Natural killer cell (primary cell): ENCODE measurements at regions not wholly inside any gene's neighbourhood (a gene's known extent, or its start where the extent isn't known, plus 50 kb on each side); places are given as distances from the start of the nearest gene placed in this dataset.

Experiments
- ATAC-seq, 3 donors: fragments of 150-1000 bp in 2 of 3; fragments of 200-7000 bp in 1 of 3; cut with Tn5 transposase; 1 replicate in 1 of 3; 2 replicates in 2 of 3; pipeline ENCODE4 v1.10.0; 2021; ENCODE audit warnings: mild to moderate bottlenecking in 2 of 3, moderate library complexity in 2 of 3
- DNase-seq, 2 donors: peaks; one replicate each; pipeline versions ENCODE4 v3.0.0 to v3.0.0-alpha.2; 2013 to 2021; ENCODE audit warnings: mixed read lengths in 1 of 2
- H3K27ac ChIP-seq: one replicate; pipeline ENCODE4 v1.5.1; 2013; ENCODE audit warnings: mild to moderate bottlenecking, low read length
- H3K27me3 ChIP-seq: one replicate; pipeline ENCODE4 v1.6.1; 2013; ENCODE audit warnings: low read length; ENCODE audit not compliant: control insufficient read depth, insufficient read depth
- H3K36me3 ChIP-seq: one replicate; pipeline ENCODE4 v1.6.1; 2013; ENCODE audit warnings: low read length; ENCODE audit not compliant: control insufficient read depth, insufficient read depth
- H3K4me1 ChIP-seq: one replicate; pipeline ENCODE4 v1.6.1; 2013; ENCODE audit warnings: low read length; ENCODE audit not compliant: control insufficient read depth, insufficient read depth
- H3K4me3 ChIP-seq: one replicate; pipeline ENCODE4 v1.5.1; 2013; ENCODE audit warnings: low read length
- H3K9me3 ChIP-seq: one replicate; pipeline ENCODE4 v1.6.1; 2013; ENCODE audit warnings: low read length; ENCODE audit not compliant: control insufficient read depth, insufficient read depth
- H3K27ac Mint-ChIP-seq, 2 donors: one replicate each; pipeline ENCODE4 v1.8.0; 2022; ENCODE audit warnings: mild to moderate bottlenecking in 2 of 2, mixed read lengths in 2 of 2, moderate library complexity in 1 of 2
- H3K27me3 Mint-ChIP-seq, 2 donors: one replicate each; pipeline ENCODE4 v1.8.0; 2022; ENCODE audit warnings: low read depth in 2 of 2, mixed read lengths in 2 of 2
- H3K36me3 Mint-ChIP-seq: one replicate; pipeline ENCODE4 v1.8.0; 2022; ENCODE audit warnings: mixed read lengths
- H3K4me1 Mint-ChIP-seq, 2 donors: one replicate each; pipeline ENCODE4 v1.8.0; 2022; ENCODE audit warnings: mixed read lengths in 2 of 2
- H3K4me3 Mint-ChIP-seq: one replicate; pipeline ENCODE4 v1.8.0; 2022; ENCODE audit warnings: mild to moderate bottlenecking, moderate library complexity, mixed read lengths
- H3K9me3 Mint-ChIP-seq, 2 donors: one replicate each; pipeline ENCODE4 v1.8.0; 2022; ENCODE audit warnings: mixed read lengths in 2 of 2
- CTCF ChIP-seq: fragments of 200-600 bp; IDR thresholded peaks from one replicate; pipeline ENCODE4 v1.8.0; 2022; ENCODE audit warnings: antibody characterized with exemption
- WGBS: methylation state at CpG from one replicate; pipeline ENCODE4 v1.1.7; 2013; ENCODE audit warnings: missing lambda C conversion rate; ENCODE audit not compliant: insufficient coverage; 5-methylcytosine and 5-hydroxymethylcytosine counted together
- intact Hi-C: fragments of 100-400 bp; cut with micrococcal nuclease; formaldehyde crosslinking; loops from one replicate; pipeline ENCODE4 v1.14.2; 2022

GRCh38 chr18:45286431-45286830 is 328.8 kb upstream of the SLC14A2 start:
- 83% methylated on average over 2 of the region's 3 CpGs for WGBS
- Mint-ChIP-seq H3K4me3 (no peak overlapping the region), H3K4me1 (no peaks in the 10 kb centered on the region), H3K36me3 (no peaks in the 10 kb centered on the region), H3K27ac (no peak overlapping the region), H3K27me3 (peaks cover 0 to 5% of the 10 kb centered on the region in 2 donors), H3K9me3 (no peaks in the 10 kb centered on the region)
- no peak for TF ChIP-seq CTCF
- Histone ChIP-seq H3K4me3 (no peak overlapping the region), H3K9me3 (no peaks in the 10 kb centered on the region), H3K36me3 (no peaks in the 10 kb centered on the region), H3K27ac (no peak overlapping the region), H3K4me1 (no peaks in the 10 kb centered on the region), H3K27me3 (no peaks in the 10 kb centered on the region)
- no peak for ATAC-seq
- DNase-seq: no peak
- intact Hi-C loops: no loop called here

- Mint-ChIP-seq H3K27me3 (peaks cover 1 to 5% of the 10 kb centered on the region in 2 donors), H3K9me3 (no peaks in the 10 kb centered on the region), H3K4me1 (no peaks in the 10 kb centered on the region), H3K4me3 (no peak overlapping the region), H3K36me3 (no peaks in the 10 kb centered on the region), H3K27ac (no peak overlapping the region)
- H3K36me3 ChIP-seq: no peaks in the 10 kb centered on the region
- no peak overlapping the region for H3K27ac ChIP-seq
- H3K27me3 ChIP-seq: no peaks in the 10 kb centered on the region
- no peaks in the 10 kb centered on the region for H3K9me3 ChIP-seq
- no peak for ATAC-seq
- H3K4me3 ChIP-seq: no peak overlapping the region
- 56% methylated on average over 9 of the region's 9 CpGs for whole genome bisulfite sequencing
- intact Hi-C loops: no loop called here
- H3K4me1 ChIP-seq: no peaks in the 10 kb centered on the region
- no peak for DNase-seq
- TF ChIP-seq CTCF: no peak
Observed at GRCh38 chr18:45287531-45287930, 327.7 kb upstream of the SLC14A2 start.

- no peak for TF ChIP-seq CTCF
- Mint-ChIP-seq H3K4me3 (no peak overlapping the region), H3K27ac (no peak overlapping the region), H3K9me3 (no peaks in the 10 kb centered on the region), H3K36me3 (no peaks in the 10 kb centered on the region), H3K4me1 (no peaks in the 10 kb centered on the region), H3K27me3 (peaks cover 5 to 7% of the 10 kb centered on the region in 2 donors)
- Histone ChIP-seq H3K27me3 (no peaks in the 10 kb centered on the region), H3K4me1 (no peaks in the 10 kb centered on the region), H3K36me3 (no peaks in the 10 kb centered on the region), H3K27ac (no peak overlapping the region), H3K4me3 (no peak overlapping the region), H3K9me3 (no peaks in the 10 kb centered on the region)
- intact Hi-C loops: no loop called here
- ATAC-seq (no peak), DNase-seq (no peak)
- WGBS: 95% methylated on average over 3 of the region's 4 CpGs
Observed at GRCh38 chr18:45290364-45290763, 324.9 kb upstream of the SLC14A2 start.
